Endothelial cell of umbilical vein (primary cell): ENCODE measurements at regions not wholly inside any gene's neighbourhood (a gene's known extent, or its start where the extent isn't known, plus 50 kb on each side); places are given as distances from the start of the nearest gene placed in this dataset.

Experiments used
- BruUV-seq: library from RNA; stranded (reverse); fragments of 400-500 nt; replicated peaks from 2 replicates; lab custom pipeline; 2021; lab: Mats Ljungman, UMichigan
- CTCF ChIA-PET: fragments of 300-600, 350-600 bp; sonication (Branson Sonifier 250); formaldehyde crosslinking; loops from one replicate; lab custom pipeline; 2021; ENCODE audit warnings: antibody characterized with exemption, inconsistent platforms; lab: Charles Lee
- POLR2A ChIA-PET: fragments of 300-600, 350-600 bp; sonication (Branson Sonifier 250); formaldehyde crosslinking; loops from one replicate; lab custom pipeline; 2021; ENCODE audit warnings: antibody characterized with exemption, inconsistent platforms; lab: Charles Lee
- DNase-seq: peaks from one replicate; pipeline ENCODE4 v3.0.0-alpha.2; 2011; ENCODE audit warnings: low read depth, low spot score
- FAIRE-seq: peaks from 2 replicates; lab custom pipeline; 2011; peaks lifted over from hg19 to GRCh38; lab: Jason Lieb, UNC
- H2AFZ ChIP-seq: 2 replicates; pipeline ENCODE4 v1.6.0; 2012; ENCODE audit warnings: low read depth, low read length, control low read depth, inconsistent platforms
- H3K27ac ChIP-seq: 2 replicates; pipeline ENCODE4 v1.5.1; 2011; ENCODE audit warnings: low read depth, mild to moderate bottlenecking, control low read depth, low read length, moderate library complexity; ENCODE audit not compliant: insufficient read depth
- H3K27me3 ChIP-seq, 2 experiments: 2 replicates each; pipeline versions ENCODE4 v1.6.0 to v1.6.1; 2011; ENCODE audit warnings: low read length in 2 of 2, mixed read lengths in 1 of 2; ENCODE audit not compliant: control insufficient read depth in 2 of 2, insufficient read depth in 2 of 2
- H3K36me3 ChIP-seq, 2 experiments: 2 replicates in 1 of 2; 3 replicates in 1 of 2; pipeline ENCODE4 v1.5.1; 2011; ENCODE audit warnings: low read length in 2 of 2, mild to moderate bottlenecking in 1 of 2, moderate library complexity in 1 of 2; ENCODE audit not compliant: control insufficient read depth in 2 of 2, insufficient read depth in 2 of 2; ENCODE audit errors: extremely low read depth in 1 of 2
- H3K4me1 ChIP-seq: 3 replicates; pipeline ENCODE4 v1.5.1; 2011; ENCODE audit warnings: mild to moderate bottlenecking, low read length; ENCODE audit not compliant: control insufficient read depth, insufficient read depth; ENCODE audit errors: extremely low read depth
- H3K4me2 ChIP-seq: 2 replicates; pipeline ENCODE4 v1.6.1; 2011; ENCODE audit warnings: low read length, control low read depth, mixed read lengths; ENCODE audit not compliant: insufficient read depth
- H3K4me3 ChIP-seq, 3 experiments: fragments of 200-600 bp in 1 of 3; sonication (generic), shearing (Covaris generic) in 1 of 3; replicated peaks in 1 of 3; 2 replicates each; pipeline ENCODE4 v1.5.1; 2011 to 2016; ENCODE audit warnings: control low read depth in 3 of 3, low read length in 3 of 3, mild to moderate bottlenecking in 2 of 3, inconsistent platforms in 1 of 3, low read depth in 1 of 3, moderate library complexity in 1 of 3; ENCODE audit not compliant: insufficient read depth in 1 of 3
- H3K79me2 ChIP-seq: 2 replicates; pipeline ENCODE4 v1.6.0; 2012; ENCODE audit warnings: low read length, inconsistent platforms; ENCODE audit not compliant: control insufficient read depth, insufficient read depth
- H3K9ac ChIP-seq: replicated peaks from 2 replicates; pipeline ENCODE3; 2011; ENCODE audit warnings: low read length, control low read depth; ENCODE audit not compliant: insufficient read depth; ENCODE audit errors: extremely low read depth
- H3K9me1 ChIP-seq: replicated peaks from 3 replicates; pipeline ENCODE4 v1.6.0; 2011; ENCODE audit warnings: mild to moderate bottlenecking, low read length; ENCODE audit not compliant: control insufficient read depth, insufficient read depth; ENCODE audit errors: extremely low read depth
- H3K9me3 ChIP-seq: replicated peaks from 2 replicates; pipeline ENCODE4 v1.5.1; 2012; ENCODE audit warnings: low read length, inconsistent platforms; ENCODE audit not compliant: control insufficient read depth, insufficient read depth
- H4K20me1 ChIP-seq: replicated peaks from 2 replicates; pipeline ENCODE3; 2011; ENCODE audit warnings: mild to moderate bottlenecking, low read length; ENCODE audit not compliant: control insufficient read depth, insufficient read depth; ENCODE audit errors: extremely low read depth
- CTCF ChIP-seq, 2 donors: IDR thresholded peaks; 1 replicate in 1 of 2; 2 replicates in 1 of 2; pipeline ENCODE4 v1.5.1; 2011; ENCODE audit warnings: low read length in 2 of 2, mild to moderate bottlenecking in 2 of 2, moderate library complexity in 2 of 2, control low read depth in 1 of 2, inconsistent platforms in 1 of 2, low read depth in 1 of 2; ENCODE audit not compliant: insufficient read depth in 1 of 2; ENCODE audit errors: extremely low read depth in 1 of 2
- EZH2 ChIP-seq: IDR thresholded peaks from 2 replicates; pipeline ENCODE4 v1.6.1; 2012; ENCODE audit warnings: borderline replicate concordance, low read depth, mild to moderate bottlenecking, moderate library complexity, low read length, inconsistent platforms; ENCODE audit not compliant: severe bottlenecking
- FOS ChIP-seq: IDR thresholded peaks from 2 replicates; pipeline ENCODE4 v1.6.1; 2011; ENCODE audit warnings: mild to moderate bottlenecking, low read length, moderate library complexity, borderline replicate concordance; ENCODE audit not compliant: insufficient read depth
- GATA2 ChIP-seq: IDR thresholded peaks from 2 replicates; pipeline ENCODE4 v1.7.0; 2011; ENCODE audit warnings: low read depth, mild to moderate bottlenecking, moderate library complexity, mixed read lengths, low read length; ENCODE audit not compliant: insufficient read length, insufficient read depth
- JUN ChIP-seq: IDR thresholded peaks from 2 replicates; pipeline ENCODE4 v1.6.1; 2011; ENCODE audit warnings: borderline replicate concordance, low read depth; ENCODE audit not compliant: insufficient read length, insufficient read depth
- MYC ChIP-seq: IDR thresholded peaks from one replicate; pipeline ENCODE4 v1.6.1; 2011; ENCODE audit warnings: mild to moderate bottlenecking, low read depth, low read length
- POLR2A ChIP-seq: IDR thresholded peaks from 2 replicates; pipeline ENCODE4 v1.6.1; 2012; ENCODE audit warnings: low read depth, mild to moderate bottlenecking, control low read depth, low read length
- POLR2AphosphoS5 ChIP-seq: IDR thresholded peaks from 2 replicates; pipeline ENCODE4 v1.6.1; 2012; ENCODE audit warnings: low read depth, mild to moderate bottlenecking, control low read depth, low read length, moderate library complexity; ENCODE audit not compliant: insufficient read depth
- dilution Hi-C: fragments of 300-500 bp; cut with MboI; formaldehyde crosslinking; loops from one replicate; pipeline ENCODE4 v1.15.0; 2019; ENCODE audit warnings: low sequenced_read_pairs; ENCODE audit not compliant: extremely low pct_ligation_motif_present
- intact Hi-C: fragments of 100-400 bp; cut with micrococcal nuclease; formaldehyde crosslinking; loops from one replicate; pipeline ENCODE4 v1.10.0; 2022
- TF ChIP-seq, protein P1 (sequence below): IDR thresholded peaks from 2 replicates; pipeline ENCODE4 v1.6.1; 2011; ENCODE audit not compliant: insufficient read depth, insufficient read length

GRCh38 chr21:41667136-41667535 lies 99.7 kb downstream of the RIPK4 start:
- Histone ChIP-seq H3K9me1 (no peaks in the 10 kb centered on the region), H3K4me3 (no peak overlapping the region), H3K27ac (no peak overlapping the region), H4K20me1 (no peaks in the 10 kb centered on the region), H3K4me1 (no peaks in the 10 kb centered on the region), H3K9me3 (no peaks in the 10 kb centered on the region), H3K4me2 (no peak overlapping the region), H3K27me3 (peaks cover 0 to 2% of the 10 kb centered on the region in 2 experiments), H3K9ac (no peak overlapping the region), H3K36me3 (no peaks in the 10 kb centered on the region), H2AFZ (no peak overlapping the region), H3K79me2 (no peaks in the 10 kb centered on the region)
- CTCF ChIA-PET, result no interaction called here
- dilution Hi-C loops, result no loop called here
- intact Hi-C loops, result no loop called here
- BruUV-seq, result no TSS peak
- TF ChIP-seq JUN, result no peak
- no peak for TF ChIP-seq POLR2A
- TF ChIP-seq MYC, result no peak
- FAIRE-seq (no peak), DNase-seq (no peak)
- POLR2A ChIA-PET, result no interaction called here

- DNase-seq (no peak), FAIRE-seq (no peak)
- dilution Hi-C loops (no loop called here), intact Hi-C loops (no loop called here)
- POLR2A ChIA-PET, result no interaction called here
- Histone ChIP-seq H3K9ac (no peak overlapping the region), H3K27ac (no peak overlapping the region), H4K20me1 (no peaks in the 10 kb centered on the region), H2AFZ (no peak overlapping the region), H3K27me3 (peaks cover 0 to 2% of the 10 kb centered on the region in 2 experiments), H3K79me2 (no peaks in the 10 kb centered on the region), H3K4me3 (no peak overlapping the region), H3K9me1 (no peaks in the 10 kb centered on the region), H3K4me2 (no peak overlapping the region), H3K4me1 (no peaks in the 10 kb centered on the region), H3K36me3 (no peaks in the 10 kb centered on the region), H3K9me3 (no peaks in the 10 kb centered on the region)
- BruUV-seq, result no TSS peak
- CTCF ChIA-PET, result no interaction called here
- TF ChIP-seq FOS, result no peak
- no peak for TF ChIP-seq POLR2AphosphoS5
- TF ChIP-seq, protein P1, sequence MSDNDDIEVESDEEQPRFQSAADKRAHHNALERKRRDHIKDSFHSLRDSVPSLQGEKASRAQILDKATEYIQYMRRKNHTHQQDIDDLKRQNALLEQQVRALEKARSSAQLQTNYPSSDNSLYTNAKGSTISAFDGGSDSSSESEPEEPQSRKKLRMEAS, result no peak
- no peak for TF ChIP-seq GATA2
- no peak for TF ChIP-seq POLR2A
- no peak for TF ChIP-seq MYC
- no peak for TF ChIP-seq JUN
- TF ChIP-seq CTCF (IDR thresholded peaks at IDR 0.05; ENCODE audit: extremely low read depth in 1 of 2, insufficient read depth in 1 of 2, low read depth in 1 of 2, low read length in 2 of 2), result no peak
- no peak for TF ChIP-seq EZH2
Measured at GRCh38 chr21:41666641-41667081, 100.2 kb downstream of the RIPK4 start.
